Adrenal gland (tissue), 5 donors: ENCODE measurements at regions not wholly inside any gene's neighbourhood (a gene's known extent, or its start where the extent isn't known, plus 50 kb on each side); places are given as distances from the start of the nearest gene placed in this dataset.

Experiments
- CTCF ChIP-seq, 6 experiments: fragments of 450-650 bp in 4 of 6; fragments of 200-600 bp in 2 of 6; sonication (generic) in 1 of 6; IDR thresholded peaks; 1 replicate in 5 of 6; 2 replicates in 1 of 6; pipeline versions ENCODE4 v1.5.1 to v1.8.0; 2016 to 2021; ENCODE audit warnings: antibody characterized with exemption in 6 of 6, mild to moderate bottlenecking in 2 of 6, moderate library complexity in 1 of 6
- POLR2A ChIP-seq, 2 donors: fragments of 450-650 bp; IDR thresholded peaks; one replicate each; pipeline ENCODE4 v1.6.1; 2017; ENCODE audit warnings: antibody characterized with exemption in 2 of 2, mild to moderate bottlenecking in 2 of 2, moderate library complexity in 1 of 2
- donor health status: DM: no; HTN: no; CAD: no.

GRCh38 chr3:30069056-30069455, 537.3 kb upstream of the TGFBR2 start:
- TF ChIP-seq POLR2A (IDR thresholded peaks at IDR 0.05) (no peak), CTCF (IDR thresholded peaks at IDR 0.05) (no peak)
